GM12878 (cell line): ENCODE measurements at regions not wholly inside any gene's neighbourhood (a gene's known extent, or its start where the extent isn't known, plus 50 kb on each side); places are given as distances from the start of the nearest gene placed in this dataset.

ENCODE experiments used
- ATAC-seq: fragments of 200-7000 bp; cut with Tn5 transposase; 3 replicates; pipeline ENCODE4 v1.9.1; 2020; ENCODE audit warnings: mild to moderate bottlenecking, moderate library complexity
- BruUV-seq: library from RNA; stranded (reverse); fragments of 400-500 nt; replicated peaks from 2 replicates; lab custom pipeline; 2021; lab: Mats Ljungman, UMichigan
- CTCF ChIA-PET: fragments of 300-600 bp; sonication (Branson Sonifier 250); formaldehyde crosslinking; extraction: SDS; loops from one replicate; lab custom pipeline; 2021; ENCODE audit warnings: inconsistent platforms; lab: Yijun Ruan, JAX
- POLR2A ChIA-PET: fragments of 350-600 bp; formaldehyde crosslinking; extraction: SDS; loops from one replicate; lab custom pipeline; 2021; ENCODE audit warnings: inconsistent platforms; lab: Charles Lee
- RAD21 ChIA-PET: fragments of 300-600 bp; sonication (Branson Sonifier 250); formaldehyde crosslinking; loops from one replicate; lab custom pipeline; 2023; ENCODE audit warnings: antibody characterized with exemption; ENCODE audit not compliant: unreplicated experiment; lab: Charles Lee
- SMC1A ChIA-PET: fragments of 300-600 bp; sonication (Branson Sonifier 250); formaldehyde crosslinking; loops from one replicate; lab custom pipeline; 2023; ENCODE audit not compliant: unreplicated experiment, uncharacterized antibody; lab: Charles Lee
- DNase-seq: peaks from one replicate; pipeline ENCODE4 v3.0.0-alpha.2; 2011; ENCODE audit warnings: low read depth, low spot score
- FAIRE-seq: peaks from 3 replicates; lab custom pipeline; 2011; peaks lifted over from hg19 to GRCh38; lab: Jason Lieb, UNC
- H2AFZ ChIP-seq: 2 replicates; pipeline ENCODE4 v1.6.0; 2011; ENCODE audit warnings: low read depth, low read length, control low read depth; ENCODE audit not compliant: control insufficient read depth
- H3K27ac ChIP-seq: 2 replicates; pipeline ENCODE4 v1.5.1; 2011; ENCODE audit warnings: control low read depth; ENCODE audit not compliant: control insufficient read depth, insufficient read depth
- H3K27me3 ChIP-seq, 2 experiments: replicated peaks in 1 of 2; 2 replicates each; pipeline versions ENCODE4 v1.6.0 to v1.6.1; 2011; ENCODE audit warnings: low read length in 1 of 2; ENCODE audit not compliant: control insufficient read depth in 2 of 2, insufficient read depth in 2 of 2
- H3K36me3 ChIP-seq, 2 experiments: 2 replicates each; pipeline ENCODE4 v1.5.1; 2011; ENCODE audit warnings: low read length in 1 of 2; ENCODE audit not compliant: control insufficient read depth in 2 of 2, insufficient read depth in 2 of 2
- H3K4me1 ChIP-seq: 2 replicates; pipeline ENCODE4 v1.6.1; 2011; ENCODE audit warnings: mild to moderate bottlenecking, low read length, moderate library complexity, mixed read lengths; ENCODE audit not compliant: control insufficient read depth, insufficient read depth
- H3K4me2 ChIP-seq: 2 replicates; pipeline ENCODE4 v1.6.0; 2011; ENCODE audit warnings: control low read depth; ENCODE audit not compliant: control insufficient read depth, insufficient read depth
- H3K4me3 ChIP-seq: fragments of 200-600 bp; sonication (generic); 2 replicates; pipeline ENCODE4 v1.5.1; 2016
- H3K79me2 ChIP-seq: 2 replicates; pipeline ENCODE4 v1.6.0; 2011; ENCODE audit warnings: low read length; ENCODE audit not compliant: control insufficient read depth, insufficient read depth
- H3K9ac ChIP-seq: 2 replicates; pipeline ENCODE4 v1.8.0; 2011; ENCODE audit warnings: low read length, control low read depth, mixed read lengths; ENCODE audit not compliant: control insufficient read depth, insufficient read depth
- H3K9me3 ChIP-seq: replicated peaks from 3 replicates; pipeline ENCODE4 v1.5.1; 2011; ENCODE audit warnings: mild to moderate bottlenecking, low read length; ENCODE audit not compliant: control insufficient read depth, insufficient read depth
- H4K20me1 ChIP-seq: 2 replicates; pipeline ENCODE4 v1.6.0; 2011; ENCODE audit not compliant: control insufficient read depth, insufficient read depth
- CBFB ChIP-seq: IDR thresholded peaks from 2 replicates; pipeline ENCODE4 v1.6.1; 2016; ENCODE audit warnings: antibody characterized with exemption, low read depth
- DPF2 ChIP-seq: fragments of 450-650 bp; IDR thresholded peaks from 2 replicates; pipeline ENCODE4 v1.6.1; 2017; ENCODE audit warnings: mild to moderate bottlenecking
- EGR1 ChIP-seq, 2 experiments: IDR thresholded peaks; 1 replicate in 1 of 2; 2 replicates in 1 of 2; pipeline ENCODE4 v1.6.1; 2011 to 2012; ENCODE audit warnings: low read depth in 2 of 2, low read length in 2 of 2, borderline replicate concordance in 1 of 2, mild to moderate bottlenecking in 1 of 2, moderate library complexity in 1 of 2
- IRF4 ChIP-seq: IDR thresholded peaks from 2 replicates; pipeline ENCODE4 v1.6.1; 2011; ENCODE audit warnings: low read depth, low read length
- NFYA ChIP-seq: IDR thresholded peaks from 2 replicates; pipeline ENCODE4 v1.6.1; 2011; ENCODE audit warnings: low read depth, mild to moderate bottlenecking, low read length, improper control_type of control experiment, borderline replicate concordance
- NR2F1 ChIP-seq: fragments of 450-650 bp; conservative IDR thresholded peaks from 2 replicates; pipeline ENCODE4 v1.6.1; 2017; ENCODE audit warnings: mild to moderate bottlenecking
- WGBS: methylation state at CpG from one replicate; pipeline ENCODE4 v1.1.6; 2016; ENCODE audit warnings: low lambda C conversion rate; ENCODE audit not compliant: insufficient replicate concordance, insufficient coverage; ENCODE audit errors: missing lambda C conversion rate; 5-methylcytosine and 5-hydroxymethylcytosine counted together
- in situ Hi-C: fragments of 300-500 bp; cut with MboI; formaldehyde crosslinking; loops from 9 replicates; pipeline ENCODE4 v1.14.3; 2018; ENCODE audit warnings: mixed read lengths
- intact Hi-C: fragments of 100-400 bp; cut with micrococcal nuclease; formaldehyde crosslinking; loops from one replicate; pipeline ENCODE4 v1.14.2; 2022; ENCODE audit not compliant: unreplicated experiment
- TF ChIP-seq, protein P1 (sequence below): fragments of 450-650 bp; formaldehyde crosslinking; IDR thresholded peaks from 2 replicates; pipeline ENCODE4 v1.5.0; 2022; ENCODE audit warnings: mild to moderate bottlenecking, missing genetic modification characterization
- TF ChIP-seq, protein P2 (sequence below): fragments of 450-650 bp; IDR thresholded peaks from 2 replicates; pipeline ENCODE4 v1.6.1; 2017; ENCODE audit warnings: mild to moderate bottlenecking, moderate library complexity
- TF ChIP-seq, protein P3 (sequence below): IDR thresholded peaks from 2 replicates; pipeline ENCODE4 v1.6.1; 2011; ENCODE audit warnings: low read depth, mild to moderate bottlenecking, low read length, moderate library complexity, borderline replicate concordance; ENCODE audit errors: extremely low read depth
- TF ChIP-seq, protein P4 (sequence below): fragments of 150-350 bp; IDR thresholded peaks from 2 replicates; pipeline ENCODE4 v1.6.1; 2016; ENCODE audit warnings: low read depth, low read length
- TF ChIP-seq, protein P5 (sequence below): fragments of 450-650 bp; IDR thresholded peaks from 2 replicates; pipeline ENCODE4 v1.6.1; 2016; ENCODE audit warnings: mild to moderate bottlenecking

DNA sequence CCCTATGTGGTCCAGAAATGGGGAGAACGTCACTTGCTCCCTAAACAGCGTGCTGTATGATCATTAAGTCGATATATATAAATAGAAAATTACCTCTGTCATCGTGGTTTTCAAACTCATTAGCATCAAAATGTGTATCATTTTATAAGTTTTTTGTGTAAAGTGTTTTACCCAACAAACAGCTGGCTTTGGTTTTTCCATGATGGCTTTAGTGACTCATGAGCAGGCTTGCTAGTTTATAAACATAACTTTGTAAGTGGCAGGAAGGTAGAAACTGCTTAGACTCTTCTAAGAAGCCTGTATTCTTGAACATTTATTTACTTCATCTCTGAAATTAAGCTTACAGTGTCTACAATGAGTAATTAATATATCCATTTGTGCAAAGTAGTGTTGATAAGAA is 108.4 kb upstream of the DIPK2B start (continued):
- TF ChIP-seq, protein P1, sequence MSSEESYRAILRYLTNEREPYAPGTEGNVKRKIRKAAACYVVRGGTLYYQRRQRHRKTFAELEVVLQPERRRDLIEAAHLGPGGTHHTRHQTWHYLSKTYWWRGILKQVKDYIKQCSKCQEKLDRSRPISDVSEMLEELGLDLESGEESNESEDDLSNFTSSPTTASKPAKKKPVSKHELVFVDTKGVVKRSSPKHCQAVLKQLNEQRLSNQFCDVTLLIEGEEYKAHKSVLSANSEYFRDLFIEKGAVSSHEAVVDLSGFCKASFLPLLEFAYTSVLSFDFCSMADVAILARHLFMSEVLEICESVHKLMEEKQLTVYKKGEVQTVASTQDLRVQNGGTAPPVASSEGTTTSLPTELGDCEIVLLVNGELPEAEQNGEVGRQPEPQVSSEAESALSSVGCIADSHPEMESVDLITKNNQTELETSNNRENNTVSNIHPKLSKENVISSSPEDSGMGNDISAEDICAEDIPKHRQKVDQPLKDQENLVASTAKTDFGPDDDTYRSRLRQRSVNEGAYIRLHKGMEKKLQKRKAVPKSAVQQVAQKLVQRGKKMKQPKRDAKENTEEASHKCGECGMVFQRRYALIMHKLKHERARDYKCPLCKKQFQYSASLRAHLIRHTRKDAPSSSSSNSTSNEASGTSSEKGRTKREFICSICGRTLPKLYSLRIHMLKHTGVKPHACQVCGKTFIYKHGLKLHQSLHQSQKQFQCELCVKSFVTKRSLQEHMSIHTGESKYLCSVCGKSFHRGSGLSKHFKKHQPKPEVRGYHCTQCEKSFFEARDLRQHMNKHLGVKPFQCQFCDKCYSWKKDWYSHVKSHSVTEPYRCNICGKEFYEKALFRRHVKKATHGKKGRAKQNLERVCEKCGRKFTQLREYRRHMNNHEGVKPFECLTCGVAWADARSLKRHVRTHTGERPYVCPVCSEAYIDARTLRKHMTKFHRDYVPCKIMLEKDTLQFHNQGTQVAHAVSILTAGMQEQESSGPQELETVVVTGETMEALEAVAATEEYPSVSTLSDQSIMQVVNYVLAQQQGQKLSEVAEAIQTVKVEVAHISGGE (CRISPR knock-in tag): no peak
- TF ChIP-seq NR2F1: no peak

DNA sequence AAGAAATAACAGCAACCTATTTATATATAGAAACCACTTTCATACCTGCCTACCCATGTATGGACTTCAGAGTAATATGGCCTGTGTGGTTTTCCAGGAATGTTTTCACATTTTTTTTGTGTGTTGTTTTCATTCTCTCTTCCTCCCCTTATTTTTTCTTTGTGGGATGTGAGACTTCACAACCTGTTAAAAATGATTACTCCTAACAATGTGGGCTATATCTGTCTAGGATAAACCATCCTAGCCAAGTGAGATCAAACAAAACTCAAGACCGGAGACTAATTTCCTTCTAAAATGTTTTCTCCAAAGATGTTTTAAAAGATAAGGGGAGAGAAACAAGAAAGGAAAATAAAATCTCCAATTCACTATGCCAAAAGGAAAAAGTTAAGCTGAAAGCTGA is 106.1 kb upstream of the DIPK2B start:
- ChIA-PET POLR2A (no interaction called here), CTCF (no interaction called here), RAD21 (no interaction called here), SMC1A (no interaction called here)
- Histone ChIP-seq H3K4me2 (no peak overlapping the region), H4K20me1 (no peaks in the 10 kb centered on the region), H2AFZ (no peak overlapping the region), H3K4me1 (no peaks in the 10 kb centered on the region), H3K79me2 (no peaks in the 10 kb centered on the region), H3K9me3 (no peaks in the 10 kb centered on the region), H3K27ac (no peak overlapping the region), H3K27me3 (no peaks in the 10 kb centered on the region), H3K9ac (no peak overlapping the region), H3K36me3 (no peaks in the 10 kb centered on the region), H3K4me3 (no peak overlapping the region)
- WGBS: 82% methylated on average over 1 of the region's 1 CpG
- BruUV-seq: no TSS peak
- no peak for FAIRE-seq
- no peak for DNase-seq
- no peak for ATAC-seq
- in situ Hi-C loops: no loop called here
- intact Hi-C loops: no loop called here
- TF ChIP-seq, protein P2, sequence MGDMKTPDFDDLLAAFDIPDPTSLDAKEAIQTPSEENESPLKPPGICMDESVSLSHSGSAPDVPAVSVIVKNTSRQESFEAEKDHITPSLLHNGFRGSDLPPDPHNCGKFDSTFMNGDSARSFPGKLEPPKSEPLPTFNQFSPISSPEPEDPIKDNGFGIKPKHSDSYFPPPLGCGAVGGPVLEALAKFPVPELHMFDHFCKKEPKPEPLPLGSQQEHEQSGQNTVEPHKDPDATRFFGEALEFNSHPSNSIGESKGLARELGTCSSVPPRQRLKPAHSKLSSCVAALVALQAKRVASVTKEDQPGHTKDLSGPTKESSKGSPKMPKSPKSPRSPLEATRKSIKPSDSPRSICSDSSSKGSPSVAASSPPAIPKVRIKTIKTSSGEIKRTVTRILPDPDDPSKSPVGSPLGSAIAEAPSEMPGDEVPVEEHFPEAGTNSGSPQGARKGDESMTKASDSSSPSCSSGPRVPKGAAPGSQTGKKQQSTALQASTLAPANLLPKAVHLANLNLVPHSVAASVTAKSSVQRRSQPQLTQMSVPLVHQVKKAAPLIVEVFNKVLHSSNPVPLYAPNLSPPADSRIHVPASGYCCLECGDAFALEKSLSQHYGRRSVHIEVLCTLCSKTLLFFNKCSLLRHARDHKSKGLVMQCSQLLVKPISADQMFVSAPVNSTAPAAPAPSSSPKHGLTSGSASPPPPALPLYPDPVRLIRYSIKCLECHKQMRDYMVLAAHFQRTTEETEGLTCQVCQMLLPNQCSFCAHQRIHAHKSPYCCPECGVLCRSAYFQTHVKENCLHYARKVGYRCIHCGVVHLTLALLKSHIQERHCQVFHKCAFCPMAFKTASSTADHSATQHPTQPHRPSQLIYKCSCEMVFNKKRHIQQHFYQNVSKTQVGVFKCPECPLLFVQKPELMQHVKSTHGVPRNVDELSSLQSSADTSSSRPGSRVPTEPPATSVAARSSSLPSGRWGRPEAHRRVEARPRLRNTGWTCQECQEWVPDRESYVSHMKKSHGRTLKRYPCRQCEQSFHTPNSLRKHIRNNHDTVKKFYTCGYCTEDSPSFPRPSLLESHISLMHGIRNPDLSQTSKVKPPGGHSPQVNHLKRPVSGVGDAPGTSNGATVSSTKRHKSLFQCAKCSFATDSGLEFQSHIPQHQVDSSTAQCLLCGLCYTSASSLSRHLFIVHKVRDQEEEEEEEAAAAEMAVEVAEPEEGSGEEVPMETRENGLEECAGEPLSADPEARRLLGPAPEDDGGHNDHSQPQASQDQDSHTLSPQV: no peak
- TF ChIP-seq CBFB (no peak), NFYA (no peak), IRF4 (no peak), DPF2 (no peak), EGR1 (IDR thresholded peaks at IDR 0.05; ENCODE audit: borderline replicate concordance in 1 of 2, low read depth in 2 of 2, low read length in 2 of 2) (no peak)
- TF ChIP-seq, protein P3, sequence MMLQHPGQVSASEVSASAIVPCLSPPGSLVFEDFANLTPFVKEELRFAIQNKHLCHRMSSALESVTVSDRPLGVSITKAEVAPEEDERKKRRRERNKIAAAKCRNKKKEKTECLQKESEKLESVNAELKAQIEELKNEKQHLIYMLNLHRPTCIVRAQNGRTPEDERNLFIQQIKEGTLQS: no peak
- TF ChIP-seq, protein P4, sequence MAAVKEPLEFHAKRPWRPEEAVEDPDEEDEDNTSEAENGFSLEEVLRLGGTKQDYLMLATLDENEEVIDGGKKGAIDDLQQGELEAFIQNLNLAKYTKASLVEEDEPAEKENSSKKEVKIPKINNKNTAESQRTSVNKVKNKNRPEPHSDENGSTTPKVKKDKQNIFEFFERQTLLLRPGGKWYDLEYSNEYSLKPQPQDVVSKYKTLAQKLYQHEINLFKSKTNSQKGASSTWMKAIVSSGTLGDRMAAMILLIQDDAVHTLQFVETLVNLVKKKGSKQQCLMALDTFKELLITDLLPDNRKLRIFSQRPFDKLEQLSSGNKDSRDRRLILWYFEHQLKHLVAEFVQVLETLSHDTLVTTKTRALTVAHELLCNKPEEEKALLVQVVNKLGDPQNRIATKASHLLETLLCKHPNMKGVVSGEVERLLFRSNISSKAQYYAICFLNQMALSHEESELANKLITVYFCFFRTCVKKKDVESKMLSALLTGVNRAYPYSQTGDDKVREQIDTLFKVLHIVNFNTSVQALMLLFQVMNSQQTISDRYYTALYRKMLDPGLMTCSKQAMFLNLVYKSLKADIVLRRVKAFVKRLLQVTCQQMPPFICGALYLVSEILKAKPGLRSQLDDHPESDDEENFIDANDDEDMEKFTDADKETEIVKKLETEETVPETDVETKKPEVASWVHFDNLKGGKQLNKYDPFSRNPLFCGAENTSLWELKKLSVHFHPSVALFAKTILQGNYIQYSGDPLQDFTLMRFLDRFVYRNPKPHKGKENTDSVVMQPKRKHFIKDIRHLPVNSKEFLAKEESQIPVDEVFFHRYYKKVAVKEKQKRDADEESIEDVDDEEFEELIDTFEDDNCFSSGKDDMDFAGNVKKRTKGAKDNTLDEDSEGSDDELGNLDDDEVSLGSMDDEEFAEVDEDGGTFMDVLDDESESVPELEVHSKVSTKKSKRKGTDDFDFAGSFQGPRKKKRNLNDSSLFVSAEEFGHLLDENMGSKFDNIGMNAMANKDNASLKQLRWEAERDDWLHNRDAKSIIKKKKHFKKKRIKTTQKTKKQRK: no peak
- TF ChIP-seq, protein P5, sequence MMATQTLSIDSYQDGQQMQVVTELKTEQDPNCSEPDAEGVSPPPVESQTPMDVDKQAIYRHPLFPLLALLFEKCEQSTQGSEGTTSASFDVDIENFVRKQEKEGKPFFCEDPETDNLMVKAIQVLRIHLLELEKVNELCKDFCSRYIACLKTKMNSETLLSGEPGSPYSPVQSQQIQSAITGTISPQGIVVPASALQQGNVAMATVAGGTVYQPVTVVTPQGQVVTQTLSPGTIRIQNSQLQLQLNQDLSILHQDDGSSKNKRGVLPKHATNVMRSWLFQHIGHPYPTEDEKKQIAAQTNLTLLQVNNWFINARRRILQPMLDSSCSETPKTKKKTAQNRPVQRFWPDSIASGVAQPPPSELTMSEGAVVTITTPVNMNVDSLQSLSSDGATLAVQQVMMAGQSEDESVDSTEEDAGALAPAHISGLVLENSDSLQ: no peak
